Hepatocyte (in vitro differentiated cells): ENCODE measurements at regions not wholly inside any gene's neighbourhood (a gene's known extent, or its start where the extent isn't known, plus 50 kb on each side); places are given as distances from the start of the nearest gene placed in this dataset.
"Not testable (repeated sequence)": the region's sequence is repeated elsewhere in the genome, so short reads cannot be mapped to it uniquely, and the experiment has no call there.

ENCODE experiments used
- DNase-seq: peaks from one replicate; pipeline ENCODE4 v3.0.0-alpha.2; 2016; ENCODE audit warnings: low spot score
- H2AFZ ChIP-seq: fragments of 200-600 bp; sonication (generic); 2 replicates; pipeline ENCODE4 v1.6.0; 2016; ENCODE audit warnings: antibody characterized with exemption, mild to moderate bottlenecking
- H3K27ac ChIP-seq: fragments of 200-600 bp; sonication (generic); 2 replicates; pipeline ENCODE4 v1.5.1; 2016; ENCODE audit warnings: mild to moderate bottlenecking
- H3K27me3 ChIP-seq: fragments of 200-600 bp; sonication (generic); 2 replicates; pipeline ENCODE4 v1.6.1; 2016
- H3K36me3 ChIP-seq: fragments of 200-600 bp; sonication (generic); replicated peaks from 2 replicates; pipeline ENCODE4 v1.5.1; 2016; ENCODE audit warnings: low read depth; ENCODE audit not compliant: insufficient read depth
- H3K4me1 ChIP-seq: fragments of 200-600 bp; sonication (generic); 2 replicates; pipeline ENCODE4 v1.5.1; 2016; ENCODE audit warnings: mild to moderate bottlenecking, moderate library complexity; ENCODE audit not compliant: insufficient read depth
- H3K4me2 ChIP-seq: fragments of 200-600 bp; sonication (generic); 2 replicates; pipeline ENCODE4 v1.6.0; 2016
- H3K4me3 ChIP-seq: fragments of 200-600 bp; sonication (generic); 2 replicates; pipeline ENCODE4 v1.5.1; 2016; ENCODE audit warnings: mild to moderate bottlenecking
- H3K79me2 ChIP-seq: fragments of 200-600 bp; sonication (generic); 2 replicates; pipeline ENCODE4 v1.6.0; 2017; ENCODE audit warnings: mild to moderate bottlenecking
- H3K9me2 ChIP-seq: fragments of 200-600 bp; sonication (generic); replicated peaks from 2 replicates; pipeline ENCODE4 v1.6.0; 2017; ENCODE audit warnings: mild to moderate bottlenecking; ENCODE audit not compliant: insufficient read depth
- H3K9me3 ChIP-seq: fragments of 200-600 bp; sonication (generic); 2 replicates; pipeline ENCODE4 v1.5.1; 2016; ENCODE audit warnings: low read depth, mild to moderate bottlenecking
- H4K20me1 ChIP-seq: fragments of 200-600 bp; sonication (generic); 2 replicates; pipeline ENCODE4 v1.6.0; 2016; ENCODE audit warnings: mild to moderate bottlenecking; ENCODE audit not compliant: insufficient read depth, poor library complexity, severe bottlenecking
- EZH2 ChIP-seq: fragments of 200-600 bp; sonication (generic); IDR thresholded peaks from 2 replicates; pipeline ENCODE4 v1.6.1; 2016; ENCODE audit warnings: antibody characterized with exemption, mild to moderate bottlenecking, borderline replicate concordance
- EZH2phosphoT487 ChIP-seq: fragments of 200-600 bp; sonication (generic); IDR thresholded peaks from one replicate; pipeline ENCODE4 v1.6.1; 2018; ENCODE audit warnings: antibody characterized with exemption, mild to moderate bottlenecking, low read depth, moderate library complexity; ENCODE audit not compliant: unreplicated experiment, severe bottlenecking
- WGBS: methylation state at CpG from one replicate; pipeline ENCODE4 v1.1.6; 2016; ENCODE audit warnings: low lambda C conversion rate; ENCODE audit errors: missing lambda C conversion rate; 5-methylcytosine and 5-hydroxymethylcytosine counted together
- TF ChIP-seq, protein P1 (sequence below): fragments of 200-600 bp; sonication (generic); IDR thresholded peaks from 2 replicates; pipeline ENCODE4 v1.5.1; 2016; ENCODE audit warnings: antibody characterized with exemption, mild to moderate bottlenecking; ENCODE audit not compliant: poor library complexity

DNA sequence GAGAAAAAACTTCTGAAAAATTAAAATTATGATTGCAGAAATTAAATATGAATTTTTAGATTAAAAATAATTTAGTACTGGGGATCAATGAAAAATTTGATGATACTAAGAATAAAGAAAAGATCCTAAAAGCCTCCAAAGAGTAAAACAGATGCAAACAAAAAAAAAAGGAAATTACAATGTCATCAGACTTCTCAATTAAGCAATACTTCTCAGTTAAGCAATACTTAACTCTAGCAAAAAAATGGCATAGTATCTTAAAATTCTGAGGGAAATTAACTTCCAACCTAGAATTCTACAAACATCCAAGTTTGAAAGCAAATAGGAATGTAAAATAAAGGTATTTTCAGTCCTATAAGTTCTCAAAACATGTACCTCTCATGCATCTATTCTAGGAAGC lies 141.2 kb upstream of the INTU start:
- Histone ChIP-seq H3K9me3 (no peaks in the 10 kb centered on the region), H3K79me2 (no peaks in the 10 kb centered on the region)
- TF ChIP-seq EZH2phosphoT487 (no peak), EZH2 (no peak)
- TF ChIP-seq, protein P1, sequence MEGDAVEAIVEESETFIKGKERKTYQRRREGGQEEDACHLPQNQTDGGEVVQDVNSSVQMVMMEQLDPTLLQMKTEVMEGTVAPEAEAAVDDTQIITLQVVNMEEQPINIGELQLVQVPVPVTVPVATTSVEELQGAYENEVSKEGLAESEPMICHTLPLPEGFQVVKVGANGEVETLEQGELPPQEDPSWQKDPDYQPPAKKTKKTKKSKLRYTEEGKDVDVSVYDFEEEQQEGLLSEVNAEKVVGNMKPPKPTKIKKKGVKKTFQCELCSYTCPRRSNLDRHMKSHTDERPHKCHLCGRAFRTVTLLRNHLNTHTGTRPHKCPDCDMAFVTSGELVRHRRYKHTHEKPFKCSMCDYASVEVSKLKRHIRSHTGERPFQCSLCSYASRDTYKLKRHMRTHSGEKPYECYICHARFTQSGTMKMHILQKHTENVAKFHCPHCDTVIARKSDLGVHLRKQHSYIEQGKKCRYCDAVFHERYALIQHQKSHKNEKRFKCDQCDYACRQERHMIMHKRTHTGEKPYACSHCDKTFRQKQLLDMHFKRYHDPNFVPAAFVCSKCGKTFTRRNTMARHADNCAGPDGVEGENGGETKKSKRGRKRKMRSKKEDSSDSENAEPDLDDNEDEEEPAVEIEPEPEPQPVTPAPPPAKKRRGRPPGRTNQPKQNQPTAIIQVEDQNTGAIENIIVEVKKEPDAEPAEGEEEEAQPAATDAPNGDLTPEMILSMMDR: no peak

DNA sequence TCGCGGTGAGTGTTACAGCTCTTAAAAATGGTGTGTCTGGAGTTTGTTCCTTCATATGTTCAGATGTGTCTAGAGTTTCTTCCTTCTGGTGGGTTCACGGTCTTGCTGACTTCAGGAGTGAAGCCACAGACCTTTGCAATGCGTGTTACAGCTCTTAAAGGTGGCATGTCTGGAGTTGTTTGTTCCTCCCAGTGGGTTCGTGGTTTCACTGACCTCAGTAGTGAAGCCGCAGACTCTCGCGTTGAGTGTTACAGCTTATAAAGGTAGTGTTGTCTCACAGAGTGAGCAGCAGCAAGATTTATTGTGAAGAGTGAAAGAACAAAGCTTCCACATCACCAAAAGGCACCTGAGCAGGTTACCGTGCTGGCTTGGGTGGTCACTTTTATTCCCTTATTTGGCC lies 135.9 kb upstream of the INTU start:
- WGBS: 96% methylated on average over 9 of the region's 9 CpGs
- H3K27ac ChIP-seq, H3K4me3 ChIP-seq, DNase-seq, H3K4me1 ChIP-seq, H3K4me2 ChIP-seq, H4K20me1 ChIP-seq, H3K79me2 ChIP-seq, H3K9me2 ChIP-seq, H3K9me3 ChIP-seq, H3K36me3 ChIP-seq, H3K27me3 ChIP-seq, H2AFZ ChIP-seq: not testable (repeated sequence)

More for the DNA sequence above, 141.2 kb upstream of the INTU start:
- Histone ChIP-seq H3K4me2 (no peak overlapping the region), H3K4me1 (no peaks in the 10 kb centered on the region), H4K20me1 (no peaks in the 10 kb centered on the region), H3K27me3 (no peaks in the 10 kb centered on the region), H3K9me2 (no peaks in the 10 kb centered on the region), H3K4me3 (no peak overlapping the region), H3K27ac (no peak overlapping the region), H2AFZ (no peak overlapping the region), H3K36me3 (no peaks in the 10 kb centered on the region)
- DNase-seq: no peak

- Histone ChIP-seq H3K79me2 (no peaks in the 10 kb centered on the region), H3K4me2 (no peak overlapping the region), H3K4me1 (no peaks in the 10 kb centered on the region), H3K9me2 (no peaks in the 10 kb centered on the region), H4K20me1 (no peaks in the 10 kb centered on the region), H3K27ac (no peak overlapping the region), H3K9me3 (no peaks in the 10 kb centered on the region), H3K36me3 (no peaks in the 10 kb centered on the region), H3K4me3 (no peak overlapping the region), H2AFZ (no peak overlapping the region), H3K27me3 (no peaks in the 10 kb centered on the region)
- no peak for DNase-seq
- TF ChIP-seq, protein P1: no peak
- no peak for TF ChIP-seq EZH2phosphoT487
- no peak for TF ChIP-seq EZH2
These were observed 134.4 kb upstream of the INTU start for GRCh38 chr4:127498366-127498765.

DNA sequence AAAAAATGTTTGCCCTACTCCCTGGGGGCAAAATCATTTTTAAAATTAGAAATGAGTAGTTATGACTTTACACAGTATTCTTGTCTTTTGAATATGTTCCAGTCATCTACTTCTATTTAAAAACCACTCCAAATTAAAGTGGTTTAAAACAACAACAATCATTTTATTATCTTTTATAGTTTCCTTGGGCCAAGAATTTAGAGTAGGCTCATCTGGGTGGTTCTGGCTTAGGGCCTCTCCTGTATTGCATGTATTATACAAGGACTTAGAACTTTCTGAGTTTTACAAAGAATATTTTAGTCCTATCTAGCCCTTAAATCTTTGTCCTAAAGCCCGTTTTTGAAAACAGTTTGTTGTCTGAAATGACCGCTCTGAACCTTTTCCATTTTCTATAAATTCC lies 132.5 kb upstream of the INTU start:
- Histone ChIP-seq H3K36me3 (no peaks in the 10 kb centered on the region), H4K20me1 (no peaks in the 10 kb centered on the region), H3K27me3 (no peaks in the 10 kb centered on the region), H3K27ac (no peak overlapping the region), H3K9me2 (no peaks in the 10 kb centered on the region), H3K4me3 (no peak overlapping the region), H2AFZ (no peak overlapping the region), H3K4me1 (no peaks in the 10 kb centered on the region), H3K9me3 (no peaks in the 10 kb centered on the region), H3K4me2 (no peak overlapping the region), H3K79me2 (no peaks in the 10 kb centered on the region)
- DNase-seq: no peak
- WGBS: 70% methylated on average over 2 of the region's 2 CpGs
- TF ChIP-seq EZH2phosphoT487: no peak
- TF ChIP-seq, protein P1: no peak
- no peak for TF ChIP-seq EZH2
